BE2C (cell line): ENCODE measurements at regions not wholly inside any gene's neighbourhood (a gene's known extent, or its start where the extent isn't known, plus 50 kb on each side); places are given as distances from the start of the nearest gene placed in this dataset.

Experiments
- DNase-seq: peaks from one replicate; pipeline ENCODE4 v3.0.0-alpha.2; 2020
- H3K27me3 ChIP-seq: fragments of 250-450 bp; sonication (Bioruptor Pico); 2 replicates; pipeline ENCODE4 v1.5.1; 2020; ENCODE audit warnings: mild to moderate bottlenecking
- H3K36me3 ChIP-seq: fragments of 250-450 bp; sonication (Bioruptor Pico); 2 replicates; pipeline ENCODE4 v1.5.1; 2020; ENCODE audit warnings: mild to moderate bottlenecking
- H3K4me1 ChIP-seq: fragments of 250-450 bp; sonication (Bioruptor Pico); 2 replicates; pipeline ENCODE4 v1.5.1; 2020
- H3K4me3 ChIP-seq: 2 replicates; pipeline ENCODE4 v1.5.1; 2011; ENCODE audit warnings: low read depth, low read length
- H3K9me3 ChIP-seq: fragments of 250-450 bp; sonication (Bioruptor Pico); 2 replicates; pipeline ENCODE4 v1.5.1; 2020
- CTCF ChIP-seq: IDR thresholded peaks from 2 replicates; pipeline ENCODE4 v1.5.1; 2012; ENCODE audit warnings: mild to moderate bottlenecking, low read depth, low read length

DNA sequence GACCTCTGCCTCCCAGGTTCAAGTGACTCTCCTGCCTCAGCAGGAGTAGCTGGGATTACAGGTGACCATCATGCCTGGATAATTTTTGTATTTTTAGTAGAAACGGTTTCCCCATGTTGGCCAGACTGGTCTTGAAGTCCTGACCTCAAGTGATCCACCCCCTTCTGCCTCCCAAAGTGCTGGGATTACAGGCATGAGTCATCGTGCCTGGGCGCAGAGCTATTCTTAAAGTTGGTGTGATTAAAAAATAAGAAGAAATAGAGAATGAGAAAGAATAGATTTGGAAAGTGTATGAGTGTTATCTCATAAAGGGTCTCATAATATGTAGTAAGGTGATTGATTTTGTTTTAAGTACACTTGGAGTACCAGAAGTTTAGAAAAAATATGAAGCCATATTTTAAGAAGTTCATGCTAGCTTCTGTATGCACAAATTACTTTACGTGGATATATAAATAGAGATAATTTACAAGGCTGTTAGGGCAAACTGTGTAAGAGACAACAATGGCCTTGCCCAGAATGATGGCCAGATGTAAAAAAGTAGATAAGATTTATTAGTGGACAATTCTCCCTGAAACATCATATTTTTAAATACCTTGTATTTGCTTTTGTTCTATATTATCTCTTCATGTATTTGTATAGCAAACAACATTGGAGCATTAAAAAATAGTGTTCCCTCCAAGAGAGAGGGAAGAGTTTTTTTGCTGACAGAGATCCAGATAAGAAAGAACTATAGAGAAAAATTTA is 1108.5 kb downstream of the SLC16A7 start:
- TF ChIP-seq CTCF: no peak
- no peak for DNase-seq
- no peaks in the 10 kb centered on the region for H3K27me3 ChIP-seq

GRCh38 chr12:60710246-60710645 is 1114.4 kb downstream of the SLC16A7 start:
- H3K27me3 ChIP-seq: no peaks in the 10 kb centered on the region
- H3K9me3 ChIP-seq: no peaks in the 10 kb centered on the region
- DNase-seq: no peak
- TF ChIP-seq CTCF: no peak
- H3K4me3 ChIP-seq: no peak overlapping the region
- no peaks in the 10 kb centered on the region for H3K36me3 ChIP-seq
- no peaks in the 10 kb centered on the region for H3K4me1 ChIP-seq

More for the DNA sequence above, 1108.5 kb downstream of the SLC16A7 start:
- Histone ChIP-seq H3K36me3 (no peaks in the 10 kb centered on the region), H3K4me3 (no peak overlapping the region), H3K4me1 (no peaks in the 10 kb centered on the region), H3K9me3 (no peaks in the 10 kb centered on the region)

DNA sequence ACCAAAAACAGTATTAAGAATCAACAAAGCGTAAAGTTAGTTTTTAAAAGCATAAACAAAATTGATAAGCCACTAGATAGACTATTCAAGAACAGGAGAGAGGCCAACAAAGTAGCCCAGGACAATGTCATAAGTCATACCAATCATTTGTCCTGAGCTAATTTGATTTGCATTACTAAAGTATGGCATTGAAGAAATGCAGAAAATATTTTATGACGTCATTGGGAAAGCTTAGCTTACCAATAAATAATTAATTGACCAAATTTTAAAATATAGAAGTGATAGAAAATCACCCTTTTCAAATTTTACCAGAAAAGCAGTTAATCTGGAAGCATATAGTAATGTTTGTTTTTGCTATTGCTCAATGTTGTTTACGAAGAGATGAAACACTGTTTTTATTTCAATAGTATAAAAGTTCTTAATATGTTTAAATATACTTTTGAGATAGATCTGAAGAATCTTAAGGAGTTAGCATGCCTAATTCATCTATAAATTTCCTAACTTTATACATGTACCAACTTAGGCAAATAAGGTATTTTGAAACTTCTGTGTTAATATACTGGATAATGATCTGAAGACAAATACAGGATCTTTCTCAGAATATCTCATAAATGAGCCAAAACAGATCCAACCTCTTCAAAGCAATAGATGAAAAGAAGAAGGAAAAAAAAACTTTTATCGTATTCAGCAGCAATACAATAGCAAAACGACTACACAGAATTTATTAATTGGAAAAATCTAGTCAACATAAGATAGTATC is 1118.5 kb downstream of the SLC16A7 start:
- H3K9me3 ChIP-seq: no peaks in the 10 kb centered on the region
- H3K4me3 ChIP-seq: no peak overlapping the region
- H3K27me3 ChIP-seq: no peaks in the 10 kb centered on the region
- H3K4me1 ChIP-seq: no peaks in the 10 kb centered on the region
- H3K36me3 ChIP-seq: no peaks in the 10 kb centered on the region
- no peak for DNase-seq
- TF ChIP-seq CTCF: no peak

- no peaks in the 10 kb centered on the region for H3K36me3 ChIP-seq
- no peak overlapping the region for H3K4me3 ChIP-seq
- no peaks in the 10 kb centered on the region for H3K27me3 ChIP-seq
- H3K4me1 ChIP-seq: no peaks in the 10 kb centered on the region
- no peak for DNase-seq
- H3K9me3 ChIP-seq: no peaks in the 10 kb centered on the region; the same call in 1 of the 2 replicates
- no peak for TF ChIP-seq CTCF
Observed at GRCh38 chr12:60724475-60724874, 1128.6 kb downstream of the SLC16A7 start.

DNA sequence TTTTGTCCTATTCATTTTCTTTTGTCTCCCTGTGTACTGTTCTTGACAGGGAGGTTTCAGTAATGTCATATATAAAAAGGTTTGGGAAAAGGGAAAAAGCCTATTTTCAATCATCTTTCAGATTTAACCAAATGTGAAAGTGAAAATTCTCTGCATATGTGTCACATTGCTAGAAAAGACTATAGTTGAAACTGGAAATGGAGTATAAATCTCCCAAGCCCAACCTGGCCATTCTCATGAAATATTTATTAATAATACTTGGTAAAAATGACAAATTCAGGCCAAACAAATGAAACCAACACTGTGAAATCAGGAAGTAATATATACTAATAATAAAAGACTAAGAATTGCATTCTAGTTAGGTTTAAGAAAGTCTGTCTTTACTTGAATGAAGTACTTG is 1129.2 kb downstream of the SLC16A7 start:
- Histone ChIP-seq H3K4me3 (no peak overlapping the region), H3K9me3 (no peaks in the 10 kb centered on the region; the same call in 1 of the 2 replicates), H3K36me3 (no peaks in the 10 kb centered on the region), H3K4me1 (no peaks in the 10 kb centered on the region), H3K27me3 (no peaks in the 10 kb centered on the region)
- DNase-seq: no peak
- TF ChIP-seq CTCF: no peak

DNA sequence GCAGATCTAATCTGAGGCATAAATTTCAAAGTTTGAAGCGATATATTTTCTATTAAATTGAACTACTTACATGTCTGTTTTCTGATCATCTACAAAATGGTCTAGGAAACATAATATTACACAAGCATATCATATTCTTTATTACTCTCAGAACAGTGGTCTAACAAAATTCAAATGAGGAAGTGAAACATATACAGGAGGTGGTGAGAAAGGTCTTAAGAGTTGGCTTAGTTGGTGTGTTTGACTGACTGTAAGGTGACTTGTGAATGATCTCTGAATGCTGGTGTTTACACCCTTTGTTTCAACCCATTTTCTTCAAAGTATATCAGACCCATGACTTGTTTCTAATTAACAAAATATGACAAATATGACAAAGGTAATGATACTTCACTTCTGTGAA is 1156.8 kb downstream of the SLC16A7 start:
- TF ChIP-seq CTCF: no peak
- no peaks in the 10 kb centered on the region for H3K27me3 ChIP-seq
- no peaks in the 10 kb centered on the region; the same call in 1 of the 2 replicates for H3K9me3 ChIP-seq
- no peak overlapping the region for H3K4me3 ChIP-seq
- H3K4me1 ChIP-seq: no peaks in the 10 kb centered on the region
- no peak for DNase-seq
- H3K36me3 ChIP-seq: no peaks in the 10 kb centered on the region
